ENCODE measurements at regions not wholly inside any gene's neighbourhood (a gene's known extent, or its start where the extent isn't known, plus 50 kb on each side); places are given as distances from the start of the nearest gene placed in this dataset.

DNA sequence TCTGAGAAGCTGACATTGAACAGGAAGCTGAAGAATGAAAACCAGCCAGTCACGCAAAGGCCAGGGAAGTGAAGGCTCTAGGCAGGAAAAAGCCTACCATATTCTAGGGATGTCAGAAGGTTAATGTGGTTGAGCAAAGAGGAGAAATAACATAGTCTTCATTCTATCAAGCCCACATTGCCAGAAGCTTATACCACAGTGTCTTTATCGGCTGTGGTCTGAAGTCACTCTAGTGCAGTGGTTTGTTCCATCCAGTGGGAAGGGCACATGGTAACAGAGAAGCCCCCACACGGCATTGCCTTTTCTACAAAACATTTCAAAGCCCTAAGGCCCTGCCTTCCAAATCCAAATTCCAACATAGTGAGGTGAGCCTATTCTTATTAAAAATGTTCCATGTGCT lies 311.3 kb downstream of the TNS1 start:
- TF ChIP-seq, protein P1, sequence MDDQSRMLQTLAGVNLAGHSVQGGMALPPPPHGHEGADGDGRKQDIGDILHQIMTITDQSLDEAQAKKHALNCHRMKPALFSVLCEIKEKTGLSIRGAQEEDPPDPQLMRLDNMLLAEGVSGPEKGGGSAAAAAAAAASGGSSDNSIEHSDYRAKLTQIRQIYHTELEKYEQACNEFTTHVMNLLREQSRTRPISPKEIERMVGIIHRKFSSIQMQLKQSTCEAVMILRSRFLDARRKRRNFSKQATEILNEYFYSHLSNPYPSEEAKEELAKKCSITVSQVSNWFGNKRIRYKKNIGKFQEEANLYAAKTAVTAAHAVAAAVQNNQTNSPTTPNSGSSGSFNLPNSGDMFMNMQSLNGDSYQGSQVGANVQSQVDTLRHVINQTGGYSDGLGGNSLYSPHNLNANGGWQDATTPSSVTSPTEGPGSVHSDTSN (CRISPR knock-in tag; IDR thresholded peaks at IDR 0.05; ENCODE audit: borderline replicate concordance), result no peak
- no peak for TF ChIP-seq ZNF768 (CRISPR knock-in tag; IDR thresholded peaks at IDR 0.05)
- TF ChIP-seq NBN (conservative IDR thresholded peaks at IDR 0.05), result no peak
- no peak for TF ChIP-seq ZNF263 (CRISPR knock-in tag; IDR thresholded peaks at IDR 0.05)
